Parathyroid adenoma (tissue), 2 donors: ENCODE measurements at regions not wholly inside any gene's neighbourhood (a gene's known extent, or its start where the extent isn't known, plus 50 kb on each side); places are given as distances from the start of the nearest gene placed in this dataset.

Source experiments
- H2AFZ ChIP-seq: fragments of 300-600 bp; sonication (generic); one replicate; pipeline ENCODE4 v1.7.0; 2017; ENCODE audit warnings: antibody characterized with exemption, mild to moderate bottlenecking
- H3K27ac ChIP-seq: fragments of 300-600 bp; sonication (generic); one replicate; pipeline ENCODE4 v1.7.0; 2017
- H3K27me3 ChIP-seq: fragments of 300-600 bp; sonication (generic); one replicate; pipeline ENCODE4 v1.7.0; 2017; ENCODE audit warnings: low read length; ENCODE audit not compliant: control insufficient read depth, insufficient read depth
- H3K36me3 ChIP-seq: fragments of 300-600 bp; sonication (generic); one replicate; pipeline ENCODE4 v1.7.0; 2017; ENCODE audit warnings: low read length; ENCODE audit not compliant: control insufficient read depth, insufficient read depth
- H3K4me1 ChIP-seq: fragments of 300-600 bp; sonication (generic); one replicate; pipeline ENCODE4 v1.7.0; 2017; ENCODE audit warnings: control low read depth
- H3K4me2 ChIP-seq: fragments of 300-600 bp; sonication (generic); one replicate; pipeline ENCODE4 v1.7.0; 2017; ENCODE audit warnings: low read length
- H3K4me3 ChIP-seq: fragments of 300-600 bp; sonication (generic); one replicate; pipeline ENCODE4 v1.7.0; 2017; ENCODE audit warnings: low read depth, low read length
- H3K79me2 ChIP-seq: fragments of 300-600 bp; sonication (generic); one replicate; pipeline ENCODE4 v1.7.0; 2017; ENCODE audit warnings: control low read depth
- H3K9ac ChIP-seq: fragments of 300-600 bp; sonication (generic); one replicate; pipeline ENCODE4 v1.7.0; 2017; ENCODE audit warnings: mild to moderate bottlenecking
- H3K9me3 ChIP-seq: fragments of 300-600 bp; sonication (generic); one replicate; pipeline ENCODE4 v1.7.0; 2017; ENCODE audit warnings: low read length; ENCODE audit not compliant: control insufficient read depth
- CTCF ChIP-seq: fragments of 300-600 bp; sonication (generic); IDR thresholded peaks from one replicate; pipeline ENCODE4 v1.7.0; 2017; ENCODE audit warnings: antibody characterized with exemption, mild to moderate bottlenecking
- donor health status: primary hyperparathyroidism.

GRCh38 chr2:83176539-83176938 is 1282.5 kb downstream of the SUCLG1 start:
- Histone ChIP-seq H3K4me3 (no peak overlapping the region), H2AFZ (no peak overlapping the region), H3K36me3 (no peaks in the 10 kb centered on the region), H3K27me3 (no peaks in the 10 kb centered on the region), H3K79me2 (no peaks in the 10 kb centered on the region), H3K4me1 (no peaks in the 10 kb centered on the region), H3K27ac (no peak overlapping the region), H3K4me2 (no peak overlapping the region), H3K9ac (no peak overlapping the region), H3K9me3 (no peaks in the 10 kb centered on the region)
- no peak for TF ChIP-seq CTCF

GRCh38 chr2:83172841-83173240 is 1286.2 kb downstream of the SUCLG1 start:
- H3K27ac ChIP-seq, result no peak overlapping the region
- H2AFZ ChIP-seq, result no peak overlapping the region
- TF ChIP-seq CTCF, result no peak
- H3K79me2 ChIP-seq, result no peaks in the 10 kb centered on the region
- no peaks in the 10 kb centered on the region for H3K4me1 ChIP-seq
- no peaks in the 10 kb centered on the region for H3K36me3 ChIP-seq
- H3K4me2 ChIP-seq, result no peak overlapping the region
- H3K4me3 ChIP-seq, result no peak overlapping the region
- no peak overlapping the region for H3K9ac ChIP-seq
- no peaks in the 10 kb centered on the region for H3K27me3 ChIP-seq
- no peaks in the 10 kb centered on the region for H3K9me3 ChIP-seq

GRCh38 chr2:83168377-83168776 is 1290.7 kb downstream of the SUCLG1 start:
- Histone ChIP-seq H3K4me2 (no peak overlapping the region), H3K9ac (no peak overlapping the region), H3K27me3 (no peaks in the 10 kb centered on the region), H3K79me2 (no peaks in the 10 kb centered on the region), H3K4me1 (no peaks in the 10 kb centered on the region), H3K36me3 (no peaks in the 10 kb centered on the region), H3K27ac (no peak overlapping the region), H3K9me3 (no peaks in the 10 kb centered on the region), H2AFZ (no peak overlapping the region), H3K4me3 (no peak overlapping the region)
- TF ChIP-seq CTCF, result no peak

GRCh38 chr2:83162421-83162820 is 1296.7 kb downstream of the SUCLG1 start:
- TF ChIP-seq CTCF, result no peak
- Histone ChIP-seq H3K27me3 (no peaks in the 10 kb centered on the region), H3K4me3 (no peak overlapping the region), H3K36me3 (no peaks in the 10 kb centered on the region), H3K27ac (no peak overlapping the region), H3K4me1 (no peaks in the 10 kb centered on the region), H3K9ac (no peak overlapping the region), H3K4me2 (no peak overlapping the region), H2AFZ (no peak overlapping the region), H3K79me2 (no peaks in the 10 kb centered on the region), H3K9me3 (no peaks in the 10 kb centered on the region)

GRCh38 chr2:83160571-83160970 is 1298.5 kb downstream of the SUCLG1 start:
- no peaks in the 10 kb centered on the region for H3K36me3 ChIP-seq
- no peak overlapping the region for H2AFZ ChIP-seq

More at GRCh38 chr2:83160571-83160970, 1298.5 kb downstream of the SUCLG1 start:
- Histone ChIP-seq H3K9ac (no peak overlapping the region), H3K9me3 (no peaks in the 10 kb centered on the region), H3K27me3 (no peaks in the 10 kb centered on the region), H3K4me1 (no peaks in the 10 kb centered on the region), H3K4me3 (no peak overlapping the region), H3K4me2 (no peak overlapping the region), H3K79me2 (no peaks in the 10 kb centered on the region), H3K27ac (no peak overlapping the region)
- no peak for TF ChIP-seq CTCF
